ENCODE measurements at regions not wholly inside any gene's neighbourhood (a gene's known extent, or its start where the extent isn't known, plus 50 kb on each side); places are given as distances from the start of the nearest gene placed in this dataset.

DNA sequence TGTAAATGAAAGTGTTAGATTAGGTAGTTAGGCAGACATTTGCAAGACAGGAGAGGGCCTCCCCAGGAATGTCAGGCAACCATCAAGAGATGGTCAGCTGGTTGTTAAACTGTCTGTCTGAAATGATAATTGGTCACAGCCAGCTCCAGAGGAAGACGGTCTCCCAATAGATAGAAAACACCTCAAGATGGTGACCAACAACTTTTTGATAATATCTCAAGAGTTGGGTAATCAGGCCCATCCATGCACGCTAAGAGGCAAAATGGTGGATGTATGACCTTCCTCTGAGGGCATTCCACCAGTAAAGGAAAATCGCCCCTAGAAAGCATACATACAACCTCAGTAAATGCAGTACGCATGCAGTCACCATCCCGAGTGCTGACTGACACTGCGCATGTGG, 118.2 kb downstream of the MAP3K21 start:
- no peak overlapping the region for H3K23ac ChIP-seq (ENCODE audit: insufficient read length, low read depth, low read length)
- no peak overlapping the region for H2AFZ ChIP-seq (ENCODE audit: low read length)
- H3K14ac ChIP-seq (ENCODE audit: insufficient read depth, low read length), result no peak overlapping the region
- no peak overlapping the region for H3K56ac ChIP-seq (ENCODE audit: insufficient read length, low read depth, low read length)
- no peaks in the 10 kb centered on the region for H3K79me1 ChIP-seq (ENCODE audit: insufficient read depth, low read depth, low read length, poor library complexity, severe bottlenecking)
- H2BK12ac ChIP-seq (ENCODE audit: insufficient read length, low read depth, low read length), result no peak overlapping the region
- no peak overlapping the region for H2AK5ac ChIP-seq (ENCODE audit: insufficient read length, low read length)
- no peak overlapping the region for H3K4me3 Mint-ChIP-seq
- no peak overlapping the region for H2BK15ac ChIP-seq (ENCODE audit: low read depth, low read length)
- H3K4me2 ChIP-seq (ENCODE audit: insufficient read depth, insufficient read length, low read length), result no peak overlapping the region
- H3K18ac ChIP-seq (ENCODE audit: insufficient read length, low read depth, low read length), result no peak overlapping the region
- H4K20me1 ChIP-seq (ENCODE audit: control insufficient read depth, insufficient read depth, insufficient read length), result no peaks in the 10 kb centered on the region
- H3K4me1 ChIP-seq (ENCODE audit: insufficient read depth, low read length), result no peaks in the 10 kb centered on the region
- 0 out of 2 replicates have a peak, but pooled peaks cover 2% of the 10 kb centered on the region for H3K79me2 ChIP-seq (ENCODE audit: insufficient read depth, low read length)
- peaks cover 39 to 47% of the 10 kb centered on the region in 2 experiments for H3K9me3 Mint-ChIP-seq
- no peak overlapping the region for H2BK120ac ChIP-seq (ENCODE audit: low read depth, low read length, poor library complexity, severe bottlenecking)
- peaks cover 23 to 49% (median 30%) of the 10 kb centered on the region in 3 experiments for H3K36me3 Mint-ChIP-seq (ENCODE audit: insufficient read depth in 1 of 3, low read depth in 3 of 3)
- H3K27ac ChIP-seq (ENCODE audit: insufficient read length, low read depth, low read length), result no peak overlapping the region
- DNase-seq, result no peak
- no peak overlapping the region for H2BK20ac ChIP-seq (ENCODE audit: low read depth, low read length, poor library complexity, severe bottlenecking)
- no peak overlapping the region for H4K5ac ChIP-seq (ENCODE audit: insufficient read length, low read depth, low read length)
- WGBS (ENCODE audit: extremely low coverage, insufficient read length, low lambda C conversion rate), result no CpG with 5 or more reads among the region's 6 CpGs
- 0 out of 4 replicates have a peak, but pooled peaks cover 0 to 2% of the 10 kb centered on the region in 2 experiments for H3K4me1 Mint-ChIP-seq
- no peak overlapping the region for H4K8ac ChIP-seq (replicated peaks; ENCODE audit: insufficient read length, low read depth, low read length)
- H3K9me3 ChIP-seq (ENCODE audit: control insufficient read depth, low read depth, low read length), result no peaks in the 10 kb centered on the region
- H3K27ac Mint-ChIP-seq, result no peak overlapping the region
- no peak overlapping the region for H4K91ac ChIP-seq (ENCODE audit: insufficient read length, low read depth, low read length)
- H3K27me3 Mint-ChIP-seq (ENCODE audit: low read depth), result peaks cover 5% of the 10 kb centered on the region
- no peaks in the 10 kb centered on the region for H3K27me3 ChIP-seq (ENCODE audit: insufficient read depth, low read length)
- TF ChIP-seq, protein P1, sequence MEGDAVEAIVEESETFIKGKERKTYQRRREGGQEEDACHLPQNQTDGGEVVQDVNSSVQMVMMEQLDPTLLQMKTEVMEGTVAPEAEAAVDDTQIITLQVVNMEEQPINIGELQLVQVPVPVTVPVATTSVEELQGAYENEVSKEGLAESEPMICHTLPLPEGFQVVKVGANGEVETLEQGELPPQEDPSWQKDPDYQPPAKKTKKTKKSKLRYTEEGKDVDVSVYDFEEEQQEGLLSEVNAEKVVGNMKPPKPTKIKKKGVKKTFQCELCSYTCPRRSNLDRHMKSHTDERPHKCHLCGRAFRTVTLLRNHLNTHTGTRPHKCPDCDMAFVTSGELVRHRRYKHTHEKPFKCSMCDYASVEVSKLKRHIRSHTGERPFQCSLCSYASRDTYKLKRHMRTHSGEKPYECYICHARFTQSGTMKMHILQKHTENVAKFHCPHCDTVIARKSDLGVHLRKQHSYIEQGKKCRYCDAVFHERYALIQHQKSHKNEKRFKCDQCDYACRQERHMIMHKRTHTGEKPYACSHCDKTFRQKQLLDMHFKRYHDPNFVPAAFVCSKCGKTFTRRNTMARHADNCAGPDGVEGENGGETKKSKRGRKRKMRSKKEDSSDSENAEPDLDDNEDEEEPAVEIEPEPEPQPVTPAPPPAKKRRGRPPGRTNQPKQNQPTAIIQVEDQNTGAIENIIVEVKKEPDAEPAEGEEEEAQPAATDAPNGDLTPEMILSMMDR (conservative IDR thresholded peaks at IDR 0.05), result no peak
- H3T11ph ChIP-seq (ENCODE audit: low read length), result no peak overlapping the region
- no peaks in the 10 kb centered on the region for H3K23me2 ChIP-seq (ENCODE audit: insufficient read length, low read depth, low read length, poor library complexity, severe bottlenecking)
- no peak overlapping the region for H3K4ac ChIP-seq (ENCODE audit: low read depth, low read length)
- H2BK5ac ChIP-seq (ENCODE audit: insufficient read length, low read length), result no peak overlapping the region
- H3K9ac ChIP-seq (ENCODE audit: extremely low read depth, insufficient read length, low read length), result no peak overlapping the region

All from H9 (cell line).